CD4-positive, alpha-beta T cell treated with Interleukin-6 at 100 ng/mL for 8 hours (primary cell): ENCODE measurements at regions not wholly inside any gene's neighbourhood (a gene's known extent, or its start where the extent isn't known, plus 50 kb on each side); places are given as distances from the start of the nearest gene placed in this dataset.

Experiments
- DNase-seq: peaks from one replicate; pipeline ENCODE4 v3.0.0-alpha.2; 2020; ENCODE audit warnings: mixed read lengths, low spot score

- DNase-seq = no peak
Measured at GRCh38 chr1:59150577-59151386, 146.1 kb upstream of the FGGY start.

- DNase-seq = no peak
Measured at GRCh38 chr1:59151387-59151761, 145.5 kb upstream of the FGGY start.

DNA sequence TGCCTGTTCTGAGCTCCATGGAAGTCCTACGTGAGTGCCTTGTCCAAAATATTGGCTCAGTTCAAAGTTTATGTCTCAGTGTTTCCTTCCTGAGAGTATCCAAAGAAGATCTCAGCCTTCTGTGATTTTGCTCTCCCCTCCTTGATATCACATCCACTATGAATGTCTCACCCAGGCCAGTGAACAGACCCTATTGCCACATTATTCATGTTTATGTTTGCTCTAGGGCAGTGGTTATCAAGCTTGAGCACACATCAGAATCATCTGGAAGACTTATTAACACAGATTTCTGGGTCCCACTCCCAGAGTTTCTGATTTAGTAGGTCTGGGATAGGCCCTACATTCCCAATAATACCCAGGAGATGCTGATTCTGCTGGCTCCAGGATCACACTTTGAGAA, 145.0 kb upstream of the FGGY start:
- no peak for DNase-seq

DNA sequence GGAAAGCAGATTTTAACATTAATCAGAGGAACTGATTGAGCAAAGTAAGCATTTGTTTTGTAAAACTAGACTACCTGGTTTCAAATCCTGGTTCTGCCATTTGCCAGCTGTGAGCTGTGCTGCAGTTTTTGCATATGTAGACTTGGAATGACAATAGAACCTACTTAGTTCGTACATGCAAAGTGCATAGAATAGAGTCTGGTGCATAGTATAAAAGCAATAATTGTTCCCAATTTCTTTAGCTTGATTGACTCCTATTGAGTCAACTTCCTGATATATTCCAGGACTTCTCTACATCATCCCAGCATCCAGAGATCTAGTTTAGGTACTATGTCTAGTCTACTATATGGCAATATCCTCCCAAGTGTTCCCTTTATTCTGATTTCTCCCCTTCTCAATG, 144.4 kb upstream of the FGGY start:
- no peak for DNase-seq

GRCh38 chr1:59154401-59154800, 142.5 kb upstream of the FGGY start:
- DNase-seq = no peak

DNA sequence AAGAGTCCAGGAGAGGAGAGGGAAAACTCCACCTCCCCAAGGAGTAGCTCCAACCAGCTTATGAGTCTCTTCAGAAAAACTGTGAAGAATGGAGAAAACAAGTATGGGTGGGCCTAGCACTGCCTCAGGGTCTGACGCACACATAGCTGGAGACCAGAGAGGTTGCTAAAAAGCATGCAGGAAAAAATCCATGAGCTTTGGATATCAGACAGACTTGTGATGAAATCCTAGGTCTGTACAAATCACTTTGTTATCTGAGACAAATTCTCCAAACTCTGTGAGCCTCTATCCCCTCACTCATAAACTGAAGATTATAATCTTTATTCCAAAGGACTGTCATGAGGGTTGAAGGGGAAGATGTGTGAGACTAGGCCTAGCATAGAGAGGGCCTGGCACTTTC, 141.5 kb upstream of the FGGY start:
- no peak for DNase-seq

GRCh38 chr1:59156051-59156450, 140.8 kb upstream of the FGGY start:
- DNase-seq = no peak

GRCh38 chr1:59156526-59157199, 140.2 kb upstream of the FGGY start:
- DNase-seq = no peak

- no peak for DNase-seq
Measured at GRCh38 chr1:59158321-59158720, 138.6 kb upstream of the FGGY start.

GRCh38 chr1:59159557-59160203, 137.2 kb upstream of the FGGY start:
- DNase-seq = no peak

DNA sequence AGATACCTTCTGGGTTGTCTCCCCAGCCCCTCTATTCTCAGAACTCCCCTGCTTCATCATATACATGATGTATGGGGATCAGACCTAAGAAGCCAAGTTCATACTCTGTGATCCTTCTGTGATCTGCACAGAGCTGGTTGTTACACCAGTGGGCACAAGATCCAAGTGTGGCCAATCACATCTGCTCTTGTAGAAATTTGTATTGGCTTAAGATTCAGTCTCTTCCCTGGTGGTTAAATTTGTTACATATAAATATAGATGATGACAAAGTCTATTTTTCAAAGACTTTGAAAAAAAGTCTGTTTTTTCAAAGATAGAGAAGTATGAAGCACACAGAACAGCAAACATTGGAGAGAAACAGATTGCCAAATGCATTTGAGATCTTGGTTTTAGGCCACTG, 135.8 kb upstream of the FGGY start:
- DNase-seq = no peak

DNA sequence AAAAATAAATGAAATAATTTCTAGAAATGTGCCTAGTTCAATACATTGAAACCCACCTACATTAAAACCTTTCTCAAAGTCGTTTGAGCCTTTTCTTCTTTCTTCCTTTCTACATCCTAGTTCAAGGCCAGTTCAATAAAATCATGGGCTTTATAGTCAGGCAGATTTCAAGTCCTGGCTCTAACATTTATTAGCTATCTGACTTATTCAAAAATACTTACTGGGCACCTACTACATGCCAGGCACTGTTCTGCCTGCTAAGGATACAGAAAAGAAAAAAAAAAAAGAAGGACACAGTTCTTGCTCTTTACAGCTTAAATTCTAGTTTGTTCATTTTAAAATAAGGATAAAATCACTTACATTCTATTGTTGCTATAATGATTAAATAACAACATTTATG, 134.2 kb upstream of the FGGY start:
- no peak for DNase-seq

GRCh38 chr1:59163268-59164092, 133.4 kb upstream of the FGGY start:
- DNase-seq = no peak

DNA sequence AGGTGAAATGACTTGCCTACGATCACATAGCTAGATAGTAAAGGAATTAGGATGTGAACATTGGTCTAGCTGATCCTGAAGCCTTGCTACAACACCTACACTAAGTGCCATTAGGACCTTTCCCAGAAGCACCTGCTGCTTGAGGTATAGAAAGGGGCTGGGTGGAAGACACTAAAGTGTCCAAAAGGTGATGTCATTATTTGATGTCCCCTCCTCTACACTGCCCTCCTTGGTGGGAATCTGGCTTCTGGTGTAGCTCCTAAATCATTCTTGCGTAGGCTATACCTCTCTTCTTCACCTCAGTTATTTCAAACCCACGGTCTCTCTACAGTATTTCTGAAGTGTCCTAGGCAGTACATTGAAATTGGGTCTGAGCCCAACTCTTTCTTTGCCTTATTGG, 132.5 kb upstream of the FGGY start:
- no peak for DNase-seq

DNA sequence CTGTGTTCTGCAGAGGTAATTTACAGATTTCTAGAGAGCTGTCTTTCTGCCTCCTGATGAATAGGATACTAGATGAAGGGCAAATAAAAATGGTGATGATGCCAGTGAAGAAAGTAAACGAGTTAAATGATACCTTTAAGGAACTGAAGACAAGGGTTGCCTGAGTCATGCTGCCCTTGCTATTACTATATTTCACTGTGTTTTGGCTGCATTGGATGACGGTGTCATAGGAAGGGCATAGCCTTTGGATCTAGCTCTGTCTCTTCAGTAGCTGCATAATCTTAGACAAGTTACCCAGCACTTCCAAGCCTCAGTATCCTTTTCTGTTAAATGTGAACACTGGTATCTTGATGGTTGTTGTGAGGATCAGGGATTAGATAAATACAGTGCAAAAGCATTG, 131.5 kb upstream of the FGGY start:
- no peak for DNase-seq

DNA sequence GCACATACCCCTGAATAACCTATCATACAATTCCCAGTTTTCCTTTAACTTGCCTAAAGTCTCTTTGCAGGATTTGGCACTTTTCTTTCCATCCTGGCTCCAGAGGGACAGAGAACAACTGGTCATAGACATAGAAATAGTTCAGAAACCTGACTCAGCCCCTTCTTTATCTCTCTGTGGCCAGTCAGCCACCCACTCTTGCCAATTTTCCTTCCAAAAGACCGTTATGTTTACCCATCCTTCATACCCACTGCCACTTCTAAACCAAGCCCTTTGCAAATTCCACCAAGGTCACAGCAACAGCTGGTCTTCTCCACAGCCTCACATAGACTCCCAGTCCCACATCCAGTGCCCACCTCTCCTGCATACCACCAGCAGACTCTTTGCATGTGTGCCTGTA, 127.2 kb upstream of the FGGY start:
- no peak for DNase-seq

DNA sequence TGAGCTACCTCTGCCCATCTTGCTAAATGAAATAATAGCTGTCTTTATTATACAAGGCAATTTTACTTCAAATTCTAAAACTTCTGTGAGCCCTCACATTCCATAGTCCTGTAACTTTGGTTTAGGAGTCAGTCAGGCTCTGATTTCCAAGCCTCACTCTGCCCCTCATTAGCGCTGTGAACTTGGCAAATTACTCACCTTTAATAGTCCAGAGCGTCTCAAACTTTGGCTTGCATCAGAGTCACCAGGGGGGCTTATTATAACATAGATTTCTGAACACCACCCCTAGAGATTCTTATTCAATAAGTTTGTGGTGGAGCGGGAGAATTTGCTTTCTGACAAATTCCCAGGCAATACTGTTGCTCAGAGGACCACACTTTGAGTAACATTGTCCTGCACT, 126.2 kb upstream of the FGGY start:
- no peak for DNase-seq

DNA sequence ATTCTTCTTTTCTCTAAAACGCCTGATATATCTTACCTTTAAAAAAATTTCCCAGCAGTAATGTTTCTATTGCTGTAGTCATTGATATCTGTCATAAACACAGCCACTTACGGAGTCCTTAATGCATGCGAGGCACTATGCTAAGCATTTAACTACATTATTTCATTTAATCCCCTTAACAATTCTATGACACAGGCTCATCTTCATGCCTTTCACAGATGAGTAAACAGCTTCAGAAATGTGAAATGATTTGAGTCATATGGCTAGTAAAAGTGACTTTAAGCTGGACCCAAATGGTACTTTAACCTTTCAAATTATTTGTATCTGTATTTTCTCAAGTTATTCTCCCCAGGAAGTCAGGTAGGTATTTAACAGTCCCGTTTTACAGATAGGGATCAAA, 125.1 kb upstream of the FGGY start:
- DNase-seq = no peak

DNA sequence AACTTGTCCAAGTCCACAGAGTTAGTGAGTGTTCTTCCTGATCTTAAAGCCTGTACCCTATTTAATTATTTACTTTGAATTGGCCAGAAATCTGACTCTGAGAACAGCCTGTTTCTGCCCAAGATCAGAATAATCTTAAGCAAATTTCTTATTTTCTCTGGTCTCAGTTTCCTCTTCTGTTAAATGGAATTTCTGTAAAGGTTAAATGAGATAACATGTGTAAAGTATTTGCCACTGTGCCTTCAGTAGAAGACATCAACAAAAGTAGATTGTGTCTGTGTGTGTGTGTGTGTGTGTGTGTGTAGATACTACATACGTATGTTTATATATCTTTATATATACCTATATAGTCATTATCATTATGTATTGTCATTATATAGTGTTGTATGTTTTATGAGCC, 124.2 kb upstream of the FGGY start:
- DNase-seq = no peak

DNA sequence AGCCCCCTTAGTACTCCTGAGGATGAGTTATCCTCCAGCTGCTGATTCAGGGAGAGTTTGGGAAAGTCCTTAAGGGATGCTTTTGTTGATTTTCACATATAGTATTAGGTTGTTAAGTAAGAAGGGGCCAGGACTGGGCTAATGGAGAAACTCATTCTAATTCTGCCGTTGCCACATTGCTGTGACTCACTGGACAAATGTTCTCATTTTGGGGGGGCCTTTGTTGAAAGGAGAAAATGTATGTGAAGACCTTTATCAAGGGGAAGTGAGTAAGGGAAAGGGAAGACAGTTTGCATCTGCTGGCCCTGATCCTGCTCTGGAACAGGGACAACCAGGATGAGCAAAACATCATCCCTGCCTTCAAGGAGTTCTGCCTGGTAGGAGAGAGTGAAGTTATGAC, 123.2 kb upstream of the FGGY start:
- DNase-seq = no peak

GRCh38 chr1:59176471-59176870, 120.4 kb upstream of the FGGY start:
- no peak for DNase-seq

GRCh38 chr1:59177756-59178155, 119.1 kb upstream of the FGGY start:
- no peak for DNase-seq
